IMR-90 (cell line): ENCODE measurements at regions not wholly inside any gene's neighbourhood (a gene's known extent, or its start where the extent isn't known, plus 50 kb on each side); places are given as distances from the start of the nearest gene placed in this dataset.

ENCODE experiments used
- ATAC-seq: fragments of 200-7000 bp; cut with Tn5 transposase; 2 replicates; pipeline ENCODE4 v1.9.1; 2020; ENCODE audit warnings: low read depth, mild to moderate bottlenecking, moderate library complexity
- BruUV-seq: library from RNA; stranded (reverse); fragments of 400-500 nt; replicated peaks from 2 replicates; lab custom pipeline; 2021; lab: Mats Ljungman, UMichigan
- CTCF ChIA-PET: fragments of 300-600 bp; formaldehyde crosslinking; extraction: SDS; loops from one replicate; lab custom pipeline; 2021; ENCODE audit warnings: antibody characterized with exemption; lab: Yijun Ruan, JAX
- POLR2A ChIA-PET: fragments of 300-600 bp; sonication (Branson Sonifier 250); formaldehyde crosslinking; loops from one replicate; lab custom pipeline; 2022; ENCODE audit warnings: antibody characterized with exemption; ENCODE audit not compliant: unreplicated experiment; lab: Charles Lee
- DNase-seq: peaks from one replicate; pipeline ENCODE4 v3.0.0; 2013
- H2AFZ ChIP-seq: replicated peaks from 2 replicates; pipeline ENCODE3; 2013; ENCODE audit warnings: low read length, mild to moderate bottlenecking; ENCODE audit not compliant: poor library complexity
- H2AK5ac ChIP-seq: 2 replicates; pipeline ENCODE4 v1.6.1; 2013; ENCODE audit warnings: low read depth, low read length, inconsistent platforms
- H2AK9ac ChIP-seq: replicated peaks from 2 replicates; pipeline ENCODE3; 2013; ENCODE audit warnings: mild to moderate bottlenecking, low read depth, low read length, moderate library complexity; ENCODE audit not compliant: poor library complexity
- H2BK120ac ChIP-seq: 2 replicates; pipeline ENCODE4 v1.6.1; 2013; ENCODE audit warnings: low read depth, low read length, inconsistent platforms
- H2BK15ac ChIP-seq: 3 replicates; pipeline ENCODE4 v1.6.1; 2013; ENCODE audit warnings: low read depth, low read length, inconsistent platforms
- H2BK20ac ChIP-seq: 2 replicates; pipeline ENCODE4 v1.6.1; 2013; ENCODE audit warnings: low read depth, mild to moderate bottlenecking, inconsistent platforms, low read length, moderate library complexity
- H2BK5ac ChIP-seq: 2 replicates; pipeline ENCODE4 v1.6.1; 2013; ENCODE audit warnings: mild to moderate bottlenecking, low read depth, low read length, inconsistent platforms; ENCODE audit not compliant: poor library complexity, severe bottlenecking
- H3K14ac ChIP-seq: replicated peaks from 2 replicates; pipeline ENCODE4 v1.6.1; 2013; ENCODE audit warnings: low read depth, low read length, inconsistent platforms
- H3K18ac ChIP-seq: 2 replicates; pipeline ENCODE4 v1.6.1; 2013; ENCODE audit warnings: low read depth, low read length, control low read depth
- H3K23ac ChIP-seq: 2 replicates; pipeline ENCODE4 v1.6.1; 2013; ENCODE audit warnings: low read depth, low read length, inconsistent platforms
- H3K27ac ChIP-seq: 2 replicates; pipeline ENCODE4 v1.5.1; 2013; ENCODE audit warnings: mild to moderate bottlenecking, control low read depth, low read length; ENCODE audit not compliant: insufficient read depth
- H3K27me3 ChIP-seq: 2 replicates; pipeline ENCODE4 v1.6.1; 2013; ENCODE audit warnings: low read length; ENCODE audit not compliant: control insufficient read depth, insufficient read depth
- H3K36me3 ChIP-seq: 2 replicates; pipeline ENCODE4 v1.6.1; 2013; ENCODE audit warnings: low read length, mixed read lengths; ENCODE audit not compliant: control insufficient read depth, insufficient read depth
- H3K4ac ChIP-seq: 2 replicates; pipeline ENCODE4 v1.6.1; 2013; ENCODE audit warnings: low read depth, low read length, inconsistent platforms
- H3K4me1 ChIP-seq: 2 replicates; pipeline ENCODE4 v1.6.1; 2013; ENCODE audit warnings: low read length, mixed read lengths; ENCODE audit not compliant: control insufficient read depth, insufficient read depth
- H3K4me2 ChIP-seq: 2 replicates; pipeline ENCODE4 v1.6.1; 2013; ENCODE audit warnings: low read depth, mild to moderate bottlenecking, control low read depth, low read length, moderate library complexity
- H3K4me3 ChIP-seq: 2 replicates; pipeline ENCODE4 v1.5.1; 2013; ENCODE audit warnings: low read depth, mild to moderate bottlenecking, control low read depth, low read length, moderate library complexity; ENCODE audit not compliant: insufficient read depth
- H3K56ac ChIP-seq: 2 replicates; pipeline ENCODE4 v1.6.1; 2013; ENCODE audit warnings: low read length, inconsistent platforms; ENCODE audit not compliant: insufficient read depth; ENCODE audit errors: extremely low read depth
- H3K79me1 ChIP-seq, 2 experiments: 2 replicates each; pipeline ENCODE4 v1.6.1; 2013; ENCODE audit warnings: low read length in 2 of 2, inconsistent platforms in 1 of 2, low read depth in 1 of 2
- H3K9ac ChIP-seq: 2 replicates; pipeline ENCODE4 v1.6.1; 2013; ENCODE audit warnings: low read depth, low read length, control low read depth
- H3K9me1 ChIP-seq: 2 replicates; pipeline ENCODE4 v1.6.1; 2013; ENCODE audit warnings: low read length, inconsistent platforms; ENCODE audit not compliant: insufficient read depth
- H3K9me3 ChIP-seq: 2 replicates; pipeline ENCODE4 v1.6.1; 2013; ENCODE audit warnings: low read length; ENCODE audit not compliant: control insufficient read depth, insufficient read depth
- H4K20me1 ChIP-seq: 2 replicates; pipeline ENCODE4 v1.6.1; 2013; ENCODE audit warnings: low read length, inconsistent platforms; ENCODE audit not compliant: insufficient read depth
- H4K5ac ChIP-seq: 2 replicates; pipeline ENCODE4 v1.6.1; 2013; ENCODE audit warnings: mild to moderate bottlenecking, low read depth, low read length, control low read depth
- H4K8ac ChIP-seq, 2 experiments: 2 replicates each; pipeline ENCODE4 v1.6.1; 2013; ENCODE audit warnings: low read depth in 2 of 2, low read length in 2 of 2, control low read depth in 1 of 2, inconsistent platforms in 1 of 2
- H4K91ac ChIP-seq: 2 replicates; pipeline ENCODE4 v1.6.1; 2013; ENCODE audit warnings: low read depth, low read length, inconsistent platforms; ENCODE audit not compliant: insufficient read depth
- BHLHE40 ChIP-seq: fragments of 150-350 bp; IDR thresholded peaks from 2 replicates; pipeline ENCODE4 v1.6.1; 2016; ENCODE audit warnings: mild to moderate bottlenecking, low read depth, low read length
- CEBPB ChIP-seq: IDR thresholded peaks from 2 replicates; pipeline ENCODE4 v1.6.1; 2012; ENCODE audit warnings: low read depth, low read length, improper control_type of control experiment
- CHD1 ChIP-seq: IDR thresholded peaks from 2 replicates; pipeline ENCODE4 v1.6.1; 2012; ENCODE audit warnings: low read depth, low read length, improper control_type of control experiment
- FOS ChIP-seq: fragments of 150-350 bp; IDR thresholded peaks from 2 replicates; pipeline ENCODE4 v1.6.1; 2016; ENCODE audit warnings: low read depth, low read length
- MAFK ChIP-seq: IDR thresholded peaks from 2 replicates; pipeline ENCODE4 v1.6.1; 2012; ENCODE audit warnings: low read depth, low read length, improper control_type of control experiment
- MAZ ChIP-seq: IDR thresholded peaks from 2 replicates; pipeline ENCODE4 v1.6.1; 2012; ENCODE audit warnings: low read depth, mild to moderate bottlenecking, low read length, improper control_type of control experiment, moderate library complexity, borderline replicate concordance
- MXI1 ChIP-seq: IDR thresholded peaks from 2 replicates; pipeline ENCODE4 v1.6.1; 2012; ENCODE audit warnings: low read depth, mild to moderate bottlenecking, low read length, moderate library complexity, borderline replicate concordance
- POLR2A ChIP-seq: IDR thresholded peaks from 2 replicates; pipeline ENCODE4 v1.6.1; 2012; ENCODE audit warnings: mild to moderate bottlenecking, low read depth, low read length
- RAD21 ChIP-seq: IDR thresholded peaks from 2 replicates; pipeline ENCODE4 v1.6.1; 2012; ENCODE audit warnings: low read length, improper control_type of control experiment
- RCOR1 ChIP-seq: IDR thresholded peaks from 2 replicates; pipeline ENCODE4 v1.6.1; 2012; ENCODE audit warnings: mild to moderate bottlenecking, low read length, improper control_type of control experiment; ENCODE audit not compliant: insufficient replicate concordance
- RFX5 ChIP-seq: IDR thresholded peaks from 2 replicates; pipeline ENCODE4 v1.8.0; 2012; ENCODE audit warnings: low read depth, mild to moderate bottlenecking, low read length, moderate library complexity
- SMC3 ChIP-seq: fragments of 150-350 bp; IDR thresholded peaks from 2 replicates; pipeline ENCODE4 v1.6.1; 2016; ENCODE audit warnings: low read depth, mild to moderate bottlenecking, antibody characterized with exemption, low read length, moderate library complexity
- WGBS, 2 experiments: methylation state at CpG; one replicate each; pipeline versions ENCODE4 v1.1.5 to v1.1.7; 2013; ENCODE audit warnings: missing lambda C conversion rate in 2 of 2; ENCODE audit not compliant: insufficient read length in 1 of 2; ENCODE audit errors: extremely low coverage in 2 of 2; 5-methylcytosine and 5-hydroxymethylcytosine counted together
- dilution Hi-C: fragments of 300-500 bp; cut with HindIII; formaldehyde crosslinking; loops from one replicate; pipeline ENCODE4 v1.14.3; 2018; ENCODE audit warnings: low sequenced_read_pairs; ENCODE audit not compliant: unreplicated experiment
- in situ Hi-C: fragments of 300-500 bp; cut with MboI; formaldehyde crosslinking; loops from 3 replicates; pipeline ENCODE4 v1.14.3; 2019; ENCODE audit warnings: low sequenced_read_pairs, inconsistent platforms, mixed read lengths
- intact Hi-C: fragments of 100-400 bp; cut with micrococcal nuclease; formaldehyde crosslinking; loops from 2 replicates; pipeline ENCODE4 v1.10.0; 2022
- TF ChIP-seq, protein P1 (sequence below): conservative IDR thresholded peaks from 2 replicates; pipeline ENCODE4 v1.5.1; 2012; ENCODE audit warnings: mild to moderate bottlenecking, low read depth, low read length, improper control_type of control experiment
- TF ChIP-seq, protein P2 (sequence below): fragments of 150-350 bp; IDR thresholded peaks from 2 replicates; pipeline ENCODE4 v1.6.1; 2017; ENCODE audit warnings: mild to moderate bottlenecking, antibody characterized with exemption, low read length, low read depth
- TF ChIP-seq, protein P3 (sequence below): fragments of 150-350 bp; IDR thresholded peaks from 2 replicates; pipeline ENCODE4 v1.6.1; 2016; ENCODE audit warnings: low read depth, mild to moderate bottlenecking, low read length, moderate library complexity, borderline replicate concordance

DNA sequence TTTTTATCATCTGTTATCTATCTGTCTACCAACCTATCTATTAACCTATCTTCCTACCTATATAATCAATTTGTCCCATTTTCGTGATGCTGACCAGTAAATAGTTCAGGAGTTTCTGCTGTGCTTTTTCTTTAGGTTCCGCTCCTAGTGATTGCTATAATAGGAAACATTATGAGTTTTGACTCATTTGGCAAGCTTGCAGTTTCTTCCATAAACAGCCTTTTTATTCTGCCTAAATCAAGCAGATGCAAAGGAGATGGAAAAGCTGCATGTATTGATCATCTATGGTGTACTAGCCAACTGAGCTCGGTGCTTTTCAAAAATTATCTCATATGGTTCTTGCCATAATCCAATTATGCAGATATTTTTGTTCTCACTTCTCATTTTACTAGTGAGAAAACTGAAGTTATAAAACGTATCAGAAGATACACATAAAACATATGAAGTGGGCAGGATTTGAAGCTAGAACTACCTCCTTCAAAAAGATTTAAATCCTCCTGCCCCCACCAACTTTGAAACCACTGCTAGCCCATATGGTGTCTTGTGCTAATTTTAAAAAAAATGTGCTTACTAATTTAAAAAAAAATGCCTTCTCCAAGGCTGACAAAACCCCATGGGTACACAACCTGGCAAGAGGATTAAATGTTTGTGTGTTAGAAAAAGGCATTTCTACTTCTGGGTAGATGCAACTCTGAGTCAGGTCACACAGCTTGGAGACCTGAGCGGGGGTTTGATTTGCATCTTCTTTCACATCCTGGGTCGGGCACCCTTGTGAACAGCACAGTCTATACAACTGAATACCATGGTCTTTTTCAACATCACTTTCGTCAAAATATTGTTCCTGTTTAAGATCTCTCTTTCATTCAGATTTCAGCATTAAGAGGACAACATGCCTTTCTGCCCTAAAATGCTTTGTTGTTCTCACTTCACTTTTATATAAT lies 267.0 kb downstream of the CHL1 start:
- H2BK120ac ChIP-seq = no peak overlapping the region
- no peaks in the 10 kb centered on the region for H3K9me1 ChIP-seq
- H2AFZ ChIP-seq = no peak overlapping the region
- no peaks in the 10 kb centered on the region for H3K4me1 ChIP-seq
- ChIA-PET POLR2A (no interaction called here), CTCF (interaction anchor here (0.9 kb wide), 1 partner anchor 16 kb away, joined by 3 read pairs; no protein-coding TSS in a partner anchor)
- no peak overlapping the region for H3K9ac ChIP-seq
- H4K91ac ChIP-seq = no peak overlapping the region
- no peaks in the 10 kb centered on the region for H3K9me3 ChIP-seq
- no peak overlapping the region for H2BK15ac ChIP-seq
- no TSS peak for BruUV-seq
- no peak overlapping the region for H3K27ac ChIP-seq
- no peak overlapping the region for H4K8ac ChIP-seq
- intact Hi-C loops (no loop called here), in situ Hi-C loops (no loop called here), dilution Hi-C loops (no loop called here)
- no peak overlapping the region for H3K4me3 ChIP-seq
- no peak overlapping the region for H3K56ac ChIP-seq
- no peak overlapping the region for H2AK9ac ChIP-seq
- H3K18ac ChIP-seq = no peak overlapping the region
- H3K27me3 ChIP-seq = no peaks in the 10 kb centered on the region
- H3K36me3 ChIP-seq = no peaks in the 10 kb centered on the region
- H4K20me1 ChIP-seq = no peaks in the 10 kb centered on the region
- DNase-seq = no peak
- H2BK5ac ChIP-seq = no peak overlapping the region
- no peak overlapping the region for H3K23ac ChIP-seq
- no peak for ATAC-seq
- H3K79me1 ChIP-seq = no peaks in the 10 kb centered on the region
- H2BK20ac ChIP-seq = no peak overlapping the region
- H3K14ac ChIP-seq = no peak overlapping the region
- H3K4me2 ChIP-seq = no peak overlapping the region
- WGBS, 2 experiments = 61% methylated on average over 2 of the region's 7 CpGs; no CpG with 5 or more reads in 1 of the 2 experiments
- H2AK5ac ChIP-seq = no peak overlapping the region
- H3K4ac ChIP-seq = no peak overlapping the region
- no peak overlapping the region for H4K5ac ChIP-seq
- TF ChIP-seq RFX5 (no peak), POLR2A (no peak), MAFK (no peak), RAD21 (no peak), CEBPB (no peak), FOS (no peak), CHD1 (no peak), MAZ (no peak), BHLHE40 (no peak), MXI1 (no peak), RCOR1 (no peak), SMC3 (no peak)
- TF ChIP-seq, protein P1, sequence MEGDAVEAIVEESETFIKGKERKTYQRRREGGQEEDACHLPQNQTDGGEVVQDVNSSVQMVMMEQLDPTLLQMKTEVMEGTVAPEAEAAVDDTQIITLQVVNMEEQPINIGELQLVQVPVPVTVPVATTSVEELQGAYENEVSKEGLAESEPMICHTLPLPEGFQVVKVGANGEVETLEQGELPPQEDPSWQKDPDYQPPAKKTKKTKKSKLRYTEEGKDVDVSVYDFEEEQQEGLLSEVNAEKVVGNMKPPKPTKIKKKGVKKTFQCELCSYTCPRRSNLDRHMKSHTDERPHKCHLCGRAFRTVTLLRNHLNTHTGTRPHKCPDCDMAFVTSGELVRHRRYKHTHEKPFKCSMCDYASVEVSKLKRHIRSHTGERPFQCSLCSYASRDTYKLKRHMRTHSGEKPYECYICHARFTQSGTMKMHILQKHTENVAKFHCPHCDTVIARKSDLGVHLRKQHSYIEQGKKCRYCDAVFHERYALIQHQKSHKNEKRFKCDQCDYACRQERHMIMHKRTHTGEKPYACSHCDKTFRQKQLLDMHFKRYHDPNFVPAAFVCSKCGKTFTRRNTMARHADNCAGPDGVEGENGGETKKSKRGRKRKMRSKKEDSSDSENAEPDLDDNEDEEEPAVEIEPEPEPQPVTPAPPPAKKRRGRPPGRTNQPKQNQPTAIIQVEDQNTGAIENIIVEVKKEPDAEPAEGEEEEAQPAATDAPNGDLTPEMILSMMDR = no peak
- TF ChIP-seq, protein P2, sequence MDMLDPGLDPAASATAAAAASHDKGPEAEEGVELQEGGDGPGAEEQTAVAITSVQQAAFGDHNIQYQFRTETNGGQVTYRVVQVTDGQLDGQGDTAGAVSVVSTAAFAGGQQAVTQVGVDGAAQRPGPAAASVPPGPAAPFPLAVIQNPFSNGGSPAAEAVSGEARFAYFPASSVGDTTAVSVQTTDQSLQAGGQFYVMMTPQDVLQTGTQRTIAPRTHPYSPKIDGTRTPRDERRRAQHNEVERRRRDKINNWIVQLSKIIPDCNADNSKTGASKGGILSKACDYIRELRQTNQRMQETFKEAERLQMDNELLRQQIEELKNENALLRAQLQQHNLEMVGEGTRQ = no peak
- TF ChIP-seq, protein P3, sequence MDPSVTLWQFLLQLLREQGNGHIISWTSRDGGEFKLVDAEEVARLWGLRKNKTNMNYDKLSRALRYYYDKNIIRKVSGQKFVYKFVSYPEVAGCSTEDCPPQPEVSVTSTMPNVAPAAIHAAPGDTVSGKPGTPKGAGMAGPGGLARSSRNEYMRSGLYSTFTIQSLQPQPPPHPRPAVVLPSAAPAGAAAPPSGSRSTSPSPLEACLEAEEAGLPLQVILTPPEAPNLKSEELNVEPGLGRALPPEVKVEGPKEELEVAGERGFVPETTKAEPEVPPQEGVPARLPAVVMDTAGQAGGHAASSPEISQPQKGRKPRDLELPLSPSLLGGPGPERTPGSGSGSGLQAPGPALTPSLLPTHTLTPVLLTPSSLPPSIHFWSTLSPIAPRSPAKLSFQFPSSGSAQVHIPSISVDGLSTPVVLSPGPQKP = no peak
